Immature natural killer cell (primary cell): ENCODE measurements at regions not wholly inside any gene's neighbourhood (a gene's known extent, or its start where the extent isn't known, plus 50 kb on each side); places are given as distances from the start of the nearest gene placed in this dataset.
"Not testable (repeated sequence)": the region's sequence is repeated elsewhere in the genome, so short reads cannot be mapped to it uniquely, and the experiment has no call there.

Experiments used
- DNase-seq, 3 donors: peaks; one replicate each; pipeline ENCODE4 v3.0.0; 2022; ENCODE audit warnings: mixed read lengths in 1 of 3
- H3K27ac Mint-ChIP-seq, 6 donors: one replicate each; pipeline ENCODE4 v1.8.0; 2020; ENCODE audit warnings: mixed read lengths in 6 of 6, mild to moderate bottlenecking in 5 of 6, inconsistent platforms in 4 of 6, moderate library complexity in 3 of 6
- H3K27me3 Mint-ChIP-seq, 3 donors: one replicate each; pipeline ENCODE4 v1.8.0; 2020 to 2021; ENCODE audit warnings: low read depth in 3 of 3, mild to moderate bottlenecking in 3 of 3, mixed read lengths in 3 of 3, moderate library complexity in 3 of 3, inconsistent platforms in 1 of 3
- H3K36me3 Mint-ChIP-seq, 3 donors: one replicate each; pipeline ENCODE4 v1.8.0; 2020; ENCODE audit warnings: mixed read lengths in 3 of 3, inconsistent platforms in 2 of 3, mild to moderate bottlenecking in 2 of 3
- H3K4me1 Mint-ChIP-seq, 2 donors: one replicate each; pipeline ENCODE4 v1.8.0; 2020; ENCODE audit warnings: inconsistent platforms in 2 of 2, mild to moderate bottlenecking in 2 of 2, mixed read lengths in 2 of 2, moderate library complexity in 1 of 2
- H3K4me3 Mint-ChIP-seq, 5 donors: one replicate each; pipeline ENCODE4 v1.8.0; 2020; ENCODE audit warnings: mild to moderate bottlenecking in 5 of 5, mixed read lengths in 5 of 5, inconsistent platforms in 3 of 5, moderate library complexity in 3 of 5
- H3K9me3 Mint-ChIP-seq, 6 donors: one replicate each; pipeline ENCODE4 v1.8.0; 2020; ENCODE audit warnings: mild to moderate bottlenecking in 6 of 6, mixed read lengths in 6 of 6, inconsistent platforms in 4 of 6, moderate library complexity in 3 of 6

- H3K4me3 Mint-ChIP-seq, result no peak overlapping the region
- H3K36me3 Mint-ChIP-seq, result peaks cover 0 to 7% (median 4%) of the 10 kb centered on the region in 3 donors
- H3K27me3 Mint-ChIP-seq, result no peaks in the 10 kb centered on the region
- H3K9me3 Mint-ChIP-seq, result no peaks in the 10 kb centered on the region
- H3K4me1 Mint-ChIP-seq, result peaks cover 19 to 36% of the 10 kb centered on the region in 2 donors
- H3K27ac Mint-ChIP-seq, result no peak overlapping the region
- no peak for DNase-seq
Measured at GRCh38 chr11:104795501-104796213, 102.6 kb downstream of the CASP12 start.

DNA sequence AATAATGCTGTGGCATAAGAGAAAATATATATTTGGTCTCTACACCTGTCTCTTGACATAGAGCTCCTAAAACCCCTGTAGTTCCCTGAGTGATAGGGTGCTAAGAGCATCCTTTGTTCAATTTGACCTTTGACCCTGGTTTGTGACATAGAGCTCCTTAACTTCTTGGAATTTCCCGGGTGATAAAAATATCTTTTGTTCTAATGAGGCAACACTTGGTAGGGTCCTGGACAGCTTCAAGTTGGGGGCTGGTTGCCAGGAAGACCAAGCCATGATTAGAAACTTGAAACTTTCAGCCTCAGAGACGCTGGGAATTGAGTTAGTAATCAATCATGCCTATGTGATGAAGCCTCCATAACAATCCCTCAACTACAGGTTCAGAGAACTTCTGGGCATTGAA is 105.4 kb downstream of the CASP12 start:
- H3K4me1 Mint-ChIP-seq, result peaks cover 2 to 10% of the 10 kb centered on the region in 2 donors
- DNase-seq, result no peak
- no peaks in the 10 kb centered on the region for H3K27me3 Mint-ChIP-seq
- H3K4me3 Mint-ChIP-seq, result no peak overlapping the region
- no peak overlapping the region for H3K27ac Mint-ChIP-seq
- H3K9me3 Mint-ChIP-seq, result no peaks in the 10 kb centered on the region
- H3K36me3 Mint-ChIP-seq, result peaks cover 0 to 4% (median 4%) of the 10 kb centered on the region in 3 donors

- H3K27me3 Mint-ChIP-seq, result no peaks in the 10 kb centered on the region
- peaks cover 0 to 4% (median 0%) of the 10 kb centered on the region in 3 donors for H3K36me3 Mint-ChIP-seq
- no peak overlapping the region for H3K27ac Mint-ChIP-seq
- H3K4me3 Mint-ChIP-seq, result no peak overlapping the region
- peaks cover 0 to under 1% of the 10 kb centered on the region in 2 donors for H3K4me1 Mint-ChIP-seq
- no peak for DNase-seq
- no peaks in the 10 kb centered on the region for H3K9me3 Mint-ChIP-seq
Measured at GRCh38 chr11:104791896-104792295, 106.4 kb downstream of the CASP12 start.

- no peak overlapping the region for H3K27ac Mint-ChIP-seq
- H3K9me3 Mint-ChIP-seq, result no peaks in the 10 kb centered on the region
- H3K36me3 Mint-ChIP-seq, result no peaks in the 10 kb centered on the region
- no peak overlapping the region for H3K4me3 Mint-ChIP-seq
- H3K4me1 Mint-ChIP-seq, result no peaks in the 10 kb centered on the region
- no peaks in the 10 kb centered on the region for H3K27me3 Mint-ChIP-seq
- no peak for DNase-seq
Measured at GRCh38 chr11:104784684-104785460, 113.4 kb downstream of the CASP12 start.

DNA sequence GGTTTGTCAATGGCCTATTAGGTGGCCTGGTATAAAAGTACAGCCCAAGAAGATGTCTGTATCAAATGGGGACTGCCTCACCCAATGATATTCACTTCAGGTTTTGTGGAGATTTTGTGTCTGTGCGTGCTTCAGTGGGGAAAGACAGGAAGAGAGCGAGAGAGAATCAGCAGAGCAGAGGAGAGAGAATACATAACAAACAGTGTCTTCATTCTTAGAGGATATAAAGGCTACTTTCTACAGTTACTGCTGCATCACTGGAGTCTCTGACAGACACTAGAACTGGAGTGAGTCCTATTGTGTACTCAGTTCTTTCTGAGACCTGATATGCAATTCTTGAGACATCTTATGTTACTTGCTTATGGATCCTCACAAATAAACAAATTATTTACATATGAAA is 115.0 kb downstream of the CASP12 start:
- Mint-ChIP-seq H3K36me3 (no peaks in the 10 kb centered on the region), H3K4me1 (no peaks in the 10 kb centered on the region), H3K27ac (no peak overlapping the region), H3K9me3 (no peaks in the 10 kb centered on the region), H3K27me3 (no peaks in the 10 kb centered on the region), H3K4me3 (no peak overlapping the region)
- DNase-seq, result no peak

GRCh38 chr11:104782377-104782754 is 115.9 kb downstream of the CASP12 start:
- H3K27me3 Mint-ChIP-seq, result no peaks in the 10 kb centered on the region
- H3K36me3 Mint-ChIP-seq, result no peaks in the 10 kb centered on the region
- DNase-seq, result no peak
- no peak overlapping the region for H3K4me3 Mint-ChIP-seq
- H3K27ac Mint-ChIP-seq, result no peak overlapping the region
- no peaks in the 10 kb centered on the region for H3K9me3 Mint-ChIP-seq
- no peaks in the 10 kb centered on the region for H3K4me1 Mint-ChIP-seq

GRCh38 chr11:104781719-104782376 is 116.4 kb downstream of the CASP12 start:
- no peak overlapping the region for H3K27ac Mint-ChIP-seq
- H3K4me1 Mint-ChIP-seq, result no peaks in the 10 kb centered on the region
- no peaks in the 10 kb centered on the region for H3K36me3 Mint-ChIP-seq
- H3K27me3 Mint-ChIP-seq, result no peaks in the 10 kb centered on the region
- H3K4me3 Mint-ChIP-seq, result no peak overlapping the region
- no peak for DNase-seq
- H3K9me3 Mint-ChIP-seq, result no peaks in the 10 kb centered on the region

- no peak for DNase-seq
- Mint-ChIP-seq H3K4me3 (no peak overlapping the region), H3K4me1 (no peaks in the 10 kb centered on the region), H3K27ac (no peak overlapping the region), H3K27me3 (no peaks in the 10 kb centered on the region), H3K9me3 (no peaks in the 10 kb centered on the region), H3K36me3 (no peaks in the 10 kb centered on the region)
Measured at GRCh38 chr11:104781037-104781436, 117.2 kb downstream of the CASP12 start.

GRCh38 chr11:104776501-104777170 is 121.6 kb downstream of the CASP12 start:
- no peaks in the 10 kb centered on the region for H3K27me3 Mint-ChIP-seq
- H3K36me3 Mint-ChIP-seq, result peaks cover 0 to 5% (median 3%) of the 10 kb centered on the region in 3 donors
- H3K9me3 Mint-ChIP-seq, result no peaks in the 10 kb centered on the region
- DNase-seq, result no peak
- peaks cover 1 to 7% of the 10 kb centered on the region in 2 donors for H3K4me1 Mint-ChIP-seq
- no peak overlapping the region for H3K27ac Mint-ChIP-seq
- no peak overlapping the region for H3K4me3 Mint-ChIP-seq

DNA sequence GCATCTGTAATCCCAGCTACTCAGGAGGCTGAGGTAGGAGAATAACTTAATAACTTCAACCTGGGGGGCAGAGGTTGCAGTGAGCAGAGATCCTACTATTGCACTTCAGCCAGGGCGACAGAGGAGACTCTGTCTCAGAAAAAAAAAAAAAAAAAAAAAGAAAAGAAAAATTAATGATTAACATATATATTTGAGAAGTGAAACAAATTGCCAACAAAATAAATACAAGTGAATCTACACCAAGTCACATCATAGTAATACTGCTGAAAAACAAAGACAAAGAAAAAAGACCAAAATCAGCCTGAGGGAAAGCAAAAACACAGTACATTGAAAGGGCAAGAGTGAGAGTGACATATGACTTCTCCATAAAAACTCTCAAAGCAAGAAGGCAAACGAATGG is 123.7 kb downstream of the CASP12 start:
- Mint-ChIP-seq H3K27ac (no peak overlapping the region), H3K36me3 (peaks cover 0 to 5% (median 3%) of the 10 kb centered on the region in 3 donors), H3K4me3 (no peak overlapping the region)

DNA sequence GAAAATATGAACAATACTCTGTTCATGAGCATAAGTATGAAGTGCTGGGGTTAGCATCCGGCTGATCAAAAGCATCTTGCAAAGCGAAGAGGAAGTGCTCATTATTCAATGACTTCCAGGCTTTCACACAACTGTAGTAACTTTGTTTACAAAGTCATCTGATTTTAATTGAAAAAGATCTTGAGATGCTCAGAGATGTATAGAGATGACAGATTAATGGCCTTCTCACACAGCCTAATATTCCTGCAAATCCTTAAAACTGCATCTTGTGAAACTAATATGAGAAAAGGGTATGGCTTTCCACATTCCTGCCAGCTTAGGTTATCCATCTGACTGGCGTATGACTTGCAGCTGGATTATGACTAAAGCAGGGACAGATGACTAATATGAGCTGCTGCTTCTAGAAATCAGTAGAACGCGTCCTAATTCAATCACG is 125.4 kb downstream of the CASP12 start:
- Mint-ChIP-seq H3K27me3 (peaks cover 0 to 1% (median 0%) of the 10 kb centered on the region in 3 donors), H3K36me3 (peaks cover 0 to 5% (median 3%) of the 10 kb centered on the region in 3 donors), H3K4me1 (peaks cover 1 to 7% of the 10 kb centered on the region in 2 donors), H3K27ac (no peak overlapping the region), H3K4me3 (no peak overlapping the region), H3K9me3 (no peaks in the 10 kb centered on the region)
- DNase-seq, result no peak

More for the DNA sequence above, 123.7 kb downstream of the CASP12 start:
- no peaks in the 10 kb centered on the region for H3K27me3 Mint-ChIP-seq
- no peak for DNase-seq
- H3K9me3 Mint-ChIP-seq, result no peaks in the 10 kb centered on the region
- H3K4me1 Mint-ChIP-seq, result peaks cover 1 to 7% of the 10 kb centered on the region in 2 donors

- H3K36me3 Mint-ChIP-seq, result peaks cover 0 to 5% (median 3%) of the 10 kb centered on the region in 3 donors
- peaks cover 1 to 7% of the 10 kb centered on the region in 2 donors for H3K4me1 Mint-ChIP-seq
- H3K27ac Mint-ChIP-seq, result no peak overlapping the region
- H3K4me3 Mint-ChIP-seq, result no peak overlapping the region
- H3K27me3 Mint-ChIP-seq, result peaks cover 0 to 1% (median 0%) of the 10 kb centered on the region in 3 donors
- no peak for DNase-seq
- H3K9me3 Mint-ChIP-seq, result no peaks in the 10 kb centered on the region
Measured at GRCh38 chr11:104771763-104772162, 126.5 kb downstream of the CASP12 start.

DNA sequence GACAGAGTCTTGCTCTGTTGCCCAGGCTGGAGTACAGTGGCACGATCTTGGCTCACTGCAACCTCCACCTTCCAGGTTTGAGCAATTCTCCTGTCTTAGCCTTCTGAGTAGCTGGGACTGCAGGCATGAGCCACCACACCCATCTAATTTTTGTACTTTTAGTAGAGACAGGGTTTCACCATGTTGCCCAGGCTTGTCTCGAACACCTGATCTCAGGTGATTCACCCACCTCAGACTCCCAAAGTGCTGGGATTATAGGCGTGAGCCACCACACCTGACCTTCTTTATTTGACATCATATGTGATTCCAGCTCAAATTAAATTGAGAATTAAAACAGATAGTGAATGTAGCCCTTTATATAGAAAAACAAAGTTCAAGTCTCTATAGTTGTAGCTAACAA is 127.2 kb downstream of the CASP12 start:
- not testable (repeated sequence) for H3K27me3 Mint-ChIP-seq, H3K4me1 Mint-ChIP-seq

More for the DNA sequence above, 127.2 kb downstream of the CASP12 start:
- H3K4me3 Mint-ChIP-seq, H3K36me3 Mint-ChIP-seq, DNase-seq, H3K9me3 Mint-ChIP-seq, H3K27ac Mint-ChIP-seq: not testable (repeated sequence)
